Anterior cingulate cortex (tissue), 58 donors: ENCODE measurements at regions not wholly inside any gene's neighbourhood (a gene's known extent, or its start where the extent isn't known, plus 50 kb on each side); places are given as distances from the start of the nearest gene placed in this dataset.
A peak's percentile ranks its signal among the peaks of the same experiment; 100 is the strongest.

Source experiments
- DNase-seq, 58 donors: peaks; one replicate each; lab custom pipeline; 2025; lab: John Stamatoyannopoulos, UW

GRCh38 chr18:41315134-41315533 lies 639.9 kb upstream of the PIK3C3 start:
- no peak for DNase-seq

- no peak for DNase-seq
Measured at GRCh38 chr18:41311571-41312547, 643.2 kb upstream of the PIK3C3 start.

- no peak for DNase-seq
Measured at GRCh38 chr18:41297740-41298139, 657.3 kb upstream of the PIK3C3 start.

GRCh38 chr18:41269294-41269693 lies 685.7 kb upstream of the PIK3C3 start:
- no peak for DNase-seq

DNA sequence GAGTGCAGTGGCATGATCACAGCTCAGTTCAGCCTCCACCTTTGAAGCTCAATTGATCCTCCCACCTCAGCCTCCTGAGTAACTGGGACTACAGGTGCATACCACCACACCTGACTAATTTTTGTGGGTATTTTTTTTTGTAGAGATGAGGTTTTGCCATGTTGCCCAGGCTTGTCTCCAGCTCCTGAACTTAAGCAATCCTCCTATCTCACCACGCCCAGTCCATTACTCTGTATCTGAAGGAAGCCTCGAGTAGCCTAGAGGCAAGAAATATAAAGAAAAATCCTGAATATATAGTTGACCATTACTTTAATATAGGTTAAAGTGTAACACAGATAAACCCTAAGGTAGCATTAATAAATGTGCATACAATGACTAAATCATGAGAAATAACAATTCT lies 686.8 kb upstream of the PIK3C3 start:
- DNase-seq: no peak

- DNase-seq: peak in 1 of 58 donors; percentile 30
Measured at GRCh38 chr18:41266616-41267015, 688.4 kb upstream of the PIK3C3 start.

DNA sequence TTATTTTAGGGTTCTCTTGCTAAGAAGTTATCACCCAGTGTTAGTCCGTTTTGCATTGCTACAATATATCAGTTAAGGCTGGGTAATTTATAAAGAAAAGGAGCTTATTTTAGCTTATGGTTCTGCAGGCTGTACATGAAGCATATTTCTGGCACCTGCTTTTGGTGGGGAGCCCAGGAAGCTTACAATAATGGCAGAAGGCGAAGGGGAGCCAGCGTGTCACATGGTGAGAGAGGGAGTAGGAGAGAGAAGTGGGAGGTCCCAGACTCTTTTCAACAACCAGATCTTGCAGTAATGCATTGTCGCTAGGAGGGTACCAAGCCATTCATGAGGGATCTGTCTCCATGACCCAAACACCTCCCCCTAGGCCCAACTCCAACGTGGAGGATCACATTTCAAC lies 688.8 kb upstream of the PIK3C3 start:
- peak in 19 of 58 donors; percentile 0 to 56 (median 7) for DNase-seq

DNA sequence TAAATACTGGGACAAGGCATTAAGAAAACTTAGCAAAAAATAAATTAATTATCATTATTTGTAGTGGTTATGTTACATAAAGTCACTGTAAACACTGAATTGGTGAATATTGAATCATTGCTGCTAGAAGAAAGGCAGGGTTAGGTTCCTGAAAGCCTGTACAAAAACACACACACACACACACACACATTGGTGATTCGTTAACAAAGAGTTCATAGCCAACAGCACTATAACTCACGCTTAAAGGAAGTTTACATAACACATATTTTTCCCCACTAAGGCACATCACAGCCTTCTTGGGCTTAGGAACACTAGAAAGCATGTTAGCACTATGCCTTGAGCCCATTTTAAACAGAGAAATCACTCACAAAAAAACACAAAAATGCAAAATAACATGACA lies 690.0 kb upstream of the PIK3C3 start:
- DNase-seq: no peak

DNA sequence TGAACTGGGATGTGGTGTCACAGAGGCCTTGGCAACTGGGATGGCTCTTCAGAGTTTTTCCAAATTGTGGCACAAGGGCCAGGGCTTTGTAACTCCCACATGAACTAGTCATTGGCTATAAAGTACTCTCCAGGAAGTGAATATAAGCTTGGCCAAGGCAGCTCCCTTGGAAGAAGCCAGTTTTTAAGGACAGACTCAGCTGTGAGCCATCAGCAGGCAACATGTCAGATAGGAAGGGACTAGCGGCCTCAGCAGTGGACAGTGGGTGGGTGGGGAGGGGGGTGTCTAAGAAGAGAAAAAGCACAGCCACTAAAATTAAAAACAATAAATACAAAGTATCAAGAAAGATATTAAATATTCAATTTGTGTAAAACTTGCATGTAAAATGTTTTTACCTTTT lies 691.1 kb upstream of the PIK3C3 start:
- no peak for DNase-seq

DNA sequence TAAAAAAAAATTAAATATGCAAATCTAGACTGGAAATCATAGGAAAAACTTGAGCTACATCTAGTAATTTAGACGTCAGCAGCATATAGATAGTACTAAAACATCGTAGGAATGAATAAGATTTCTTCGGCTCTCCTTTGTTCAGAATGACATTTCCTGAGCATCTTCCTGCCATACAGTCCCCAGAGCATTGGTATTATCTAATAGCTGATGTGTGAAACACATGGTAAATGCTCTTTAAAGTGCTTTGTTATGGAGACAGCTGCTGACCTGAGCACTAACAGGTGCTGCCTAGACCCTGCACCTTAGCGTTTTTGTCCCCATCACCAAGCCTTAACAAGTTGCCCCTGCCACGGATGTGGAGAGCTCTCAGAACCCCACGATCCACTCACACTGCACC lies 692.3 kb upstream of the PIK3C3 start:
- DNase-seq: no peak

DNA sequence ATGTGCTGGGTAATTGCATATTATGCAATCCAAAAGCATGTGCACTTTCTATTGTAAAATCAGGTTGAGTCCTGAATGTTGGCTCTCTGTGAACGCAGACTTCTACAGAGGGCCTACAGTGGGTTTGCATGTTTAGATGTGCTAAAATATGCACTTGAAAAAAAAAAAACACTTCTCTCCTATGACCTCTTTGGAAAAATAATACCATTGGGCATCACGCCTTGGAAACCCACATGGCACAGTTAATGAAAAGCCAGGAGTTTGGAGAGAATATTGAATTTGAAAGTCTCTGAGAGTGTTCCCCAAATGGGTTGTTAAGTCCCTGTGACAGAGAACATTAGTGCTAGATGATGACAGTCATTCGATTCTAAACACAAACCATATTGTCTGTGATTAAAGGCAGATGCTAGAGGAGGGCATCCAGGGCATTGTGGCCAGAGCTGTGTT lies 710.4 kb upstream of the PIK3C3 start:
- no peak for DNase-seq

- no peak for DNase-seq
Measured at GRCh38 chr18:41237317-41237716, 717.7 kb upstream of the PIK3C3 start.

GRCh38 chr18:41231681-41232080 lies 723.4 kb upstream of the PIK3C3 start:
- no peak for DNase-seq

DNA sequence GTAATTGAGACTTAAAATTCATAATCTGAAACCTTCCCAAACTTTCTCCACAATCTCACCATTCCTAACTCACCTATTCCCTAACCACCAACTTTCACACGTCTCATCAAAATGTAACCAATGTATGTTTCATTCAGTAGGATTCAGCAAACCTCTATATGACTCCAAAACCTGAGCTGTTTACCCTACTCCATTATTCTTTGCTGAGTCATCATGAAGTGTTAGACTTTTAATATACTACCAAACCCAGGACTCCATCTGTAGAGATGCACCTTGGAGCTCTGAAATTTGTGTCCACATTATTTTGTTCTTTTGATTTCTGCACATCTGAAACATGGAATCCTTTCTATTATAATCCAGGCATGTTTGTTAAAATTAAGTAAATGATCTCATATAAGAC lies 727.0 kb upstream of the PIK3C3 start:
- DNase-seq: no peak

- DNase-seq: no peak
Measured at GRCh38 chr18:41226911-41227310, 728.1 kb upstream of the PIK3C3 start.

DNA sequence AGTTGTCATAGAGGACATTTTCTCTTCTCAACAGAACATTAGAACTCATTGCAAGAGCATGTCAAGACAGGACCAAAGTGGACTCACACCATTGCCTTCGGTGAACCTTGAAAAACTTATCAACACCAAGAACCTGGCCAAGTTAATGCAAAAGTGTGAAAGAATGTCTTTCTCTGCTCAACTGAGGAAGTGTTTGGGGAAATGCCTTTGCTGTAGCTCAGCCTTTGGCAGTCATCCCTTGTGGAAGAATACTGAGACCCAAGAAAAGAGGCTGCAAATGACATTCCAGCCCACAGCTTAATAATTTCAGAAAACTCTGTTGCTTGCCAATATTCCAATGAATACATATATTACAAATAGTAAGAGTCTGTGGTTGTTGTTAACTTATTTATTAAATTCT lies 728.8 kb upstream of the PIK3C3 start:
- DNase-seq: no peak

GRCh38 chr18:41216341-41217003 lies 738.6 kb upstream of the PIK3C3 start:
- no peak for DNase-seq

DNA sequence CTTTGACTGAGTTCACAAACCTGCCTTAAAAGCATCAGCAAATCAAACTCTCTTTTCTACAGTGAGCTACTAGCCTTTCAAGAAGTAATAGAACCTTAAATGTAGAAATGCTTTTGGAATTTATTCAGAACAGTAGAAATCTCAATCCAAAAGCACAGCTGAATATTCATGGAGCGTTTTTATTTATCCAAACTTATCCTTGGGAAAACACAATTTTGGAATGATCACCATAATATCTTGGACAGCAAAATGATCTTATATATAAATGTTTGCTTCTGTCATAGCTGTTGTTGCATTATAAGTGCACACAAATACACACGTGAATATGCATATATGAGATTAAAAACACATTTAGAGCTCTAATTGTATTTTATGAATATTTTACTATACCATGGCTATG lies 747.3 kb upstream of the PIK3C3 start:
- DNase-seq: no peak

GRCh38 chr18:41206341-41206830 lies 748.6 kb upstream of the PIK3C3 start:
- no peak for DNase-seq

GRCh38 chr18:41199212-41199611 lies 755.8 kb upstream of the PIK3C3 start:
- DNase-seq: no peak

DNA sequence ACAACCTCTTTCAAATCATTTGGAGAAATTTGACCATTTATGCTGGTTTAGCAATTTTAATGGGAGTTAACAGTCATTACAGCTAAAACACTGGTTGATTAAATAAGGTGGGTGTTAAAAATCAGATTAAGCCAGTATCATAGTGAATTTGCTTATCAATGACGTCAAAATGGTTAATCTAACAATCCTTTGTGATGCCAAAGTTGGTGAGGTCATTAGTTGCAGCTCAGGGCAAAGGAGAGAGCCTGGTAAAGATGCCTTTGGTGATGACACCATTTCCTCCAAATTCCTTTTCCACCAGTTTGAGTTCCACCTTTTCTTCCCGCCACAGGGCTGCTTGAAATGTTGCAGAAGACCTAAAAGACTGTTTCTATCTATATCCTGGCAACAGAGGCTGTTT lies 757.1 kb upstream of the PIK3C3 start:
- DNase-seq: no peak

GRCh38 chr18:41170346-41170745 lies 784.7 kb upstream of the PIK3C3 start:
- no peak for DNase-seq
